MV-4-11 (cell line): ENCODE measurements at regions not wholly inside any gene's neighbourhood (a gene's known extent, or its start where the extent isn't known, plus 50 kb on each side); places are given as distances from the start of the nearest gene placed in this dataset.

ENCODE experiments used
- DNase-seq: peaks from one replicate; lab custom pipeline; 2025; lab: John Stamatoyannopoulos, UW

DNA sequence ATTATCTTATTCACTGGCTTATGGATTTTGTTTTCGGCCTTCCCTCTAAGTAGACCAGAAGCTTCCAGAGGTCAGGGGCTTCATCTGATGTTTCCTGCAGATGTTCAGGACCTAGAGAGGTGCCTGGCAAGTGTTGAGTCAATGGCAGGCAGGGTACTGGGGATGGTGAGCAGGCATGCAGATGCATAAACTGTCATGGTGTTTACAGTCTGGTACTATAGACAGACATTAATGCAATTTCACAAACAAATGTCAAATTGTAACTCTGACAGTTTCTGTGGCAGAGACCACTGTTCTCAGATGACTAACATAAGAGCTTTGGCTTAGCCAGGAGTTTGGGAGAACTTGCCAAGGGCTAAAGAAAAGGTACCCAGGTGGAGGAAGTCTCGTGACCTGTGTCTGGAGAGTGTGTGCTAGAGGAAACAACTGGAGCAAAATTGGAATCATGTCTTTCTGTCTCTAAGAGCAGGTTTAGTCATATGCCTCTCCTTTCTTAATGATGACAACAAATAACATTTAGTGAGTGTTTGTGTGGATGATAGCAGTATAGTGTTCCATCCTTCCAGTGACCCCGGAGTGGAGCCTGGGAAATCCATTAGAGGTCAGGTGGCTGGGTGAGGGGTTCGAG lies 53.7 kb upstream of the TRAK1 start:
- no peak for DNase-seq

GRCh38 chr3:42036483-42036823 lies 54.7 kb upstream of the TRAK1 start:
- no peak for DNase-seq

DNA sequence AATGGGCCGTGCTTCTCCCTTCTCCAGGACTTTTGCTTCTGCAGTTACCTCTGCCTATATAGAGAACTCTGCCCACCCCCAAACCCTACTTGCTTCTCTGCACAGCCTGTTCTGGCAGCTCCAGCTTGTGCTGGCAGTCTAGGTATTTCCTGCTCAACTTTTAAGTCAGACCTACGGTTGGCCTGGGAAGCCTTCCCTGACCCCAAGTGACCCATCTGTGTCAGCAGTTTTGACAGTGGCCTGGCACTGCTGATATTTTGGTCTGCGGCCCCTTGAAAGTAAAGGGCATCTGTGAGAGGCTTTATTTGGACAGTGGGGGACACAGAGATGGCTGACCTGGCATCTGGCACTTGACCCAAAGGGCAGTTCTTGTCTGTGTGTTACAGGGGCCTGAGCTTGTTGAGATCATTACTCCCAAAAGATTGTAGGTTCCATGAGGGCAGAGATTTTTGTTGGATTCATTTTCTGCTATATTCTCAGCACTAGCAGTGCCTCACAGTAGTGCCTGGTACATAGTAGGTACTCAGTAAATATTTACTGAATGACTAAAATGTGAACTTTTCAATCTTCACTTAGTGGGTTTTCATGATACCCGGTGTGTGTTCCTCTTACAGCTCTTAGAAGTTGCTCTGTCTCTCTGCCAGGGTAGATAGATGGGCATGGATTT lies 55.2 kb upstream of the TRAK1 start:
- no peak for DNase-seq

GRCh38 chr3:42035007-42035406 lies 56.1 kb upstream of the TRAK1 start:
- no peak for DNase-seq

DNA sequence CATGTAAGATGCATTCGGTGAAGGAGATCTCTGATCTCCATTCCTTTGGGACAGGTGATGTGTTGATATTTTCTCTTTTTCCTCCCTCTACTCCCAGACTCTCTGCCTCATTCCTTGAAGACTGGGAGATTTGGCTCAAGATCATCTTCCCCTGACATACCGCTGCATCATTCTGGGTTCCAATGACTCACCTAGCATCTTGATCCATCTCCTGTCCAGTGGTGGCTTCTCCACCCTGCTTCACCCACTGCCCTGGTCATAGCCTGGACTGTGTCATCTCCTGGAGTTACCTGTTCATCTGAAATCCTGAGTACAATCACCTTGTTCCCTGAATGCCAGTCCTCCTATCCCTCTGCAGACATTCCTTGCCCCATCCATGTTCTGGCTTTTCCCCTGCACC lies 57.4 kb upstream of the TRAK1 start:
- DNase-seq, result no peak

GRCh38 chr3:42032693-42033349 lies 58.3 kb upstream of the TRAK1 start:
- DNase-seq, result peak; percentile 77

DNA sequence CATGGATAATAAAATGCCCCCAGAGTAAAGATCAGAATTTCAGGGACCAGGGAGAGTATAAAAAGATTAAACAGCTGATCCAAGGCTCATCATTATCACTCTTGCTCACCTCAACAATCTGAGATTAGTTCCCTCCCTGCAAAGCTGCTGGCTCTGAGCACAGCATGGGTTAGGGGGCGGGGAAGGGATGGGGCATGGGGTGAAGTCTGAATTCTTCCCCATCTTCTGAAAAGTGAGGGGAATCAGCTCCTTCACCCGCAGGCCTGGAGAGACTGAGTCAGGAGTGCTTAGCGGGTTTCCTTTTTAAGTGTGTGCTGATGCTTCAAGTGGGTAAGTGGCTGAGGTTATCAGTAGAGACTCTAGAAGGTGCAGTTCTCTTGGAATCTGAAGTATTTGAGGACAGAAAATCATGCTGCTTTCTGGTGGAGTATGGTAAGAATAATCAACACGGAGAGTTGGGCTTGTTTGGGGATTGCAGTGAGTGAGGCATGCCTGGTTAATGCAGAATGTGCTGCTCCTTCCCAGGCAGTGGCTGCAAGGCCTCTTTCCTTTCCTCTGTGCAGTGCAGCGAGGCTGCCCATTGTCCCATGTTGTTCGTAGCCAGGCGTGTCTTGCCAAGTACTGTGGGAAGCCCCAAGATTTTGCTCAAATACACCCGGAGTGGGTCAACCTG lies 59.2 kb upstream of the TRAK1 start:
- DNase-seq, result no peak

GRCh38 chr3:42028474-42028873 lies 62.7 kb upstream of the TRAK1 start:
- DNase-seq, result no peak

DNA sequence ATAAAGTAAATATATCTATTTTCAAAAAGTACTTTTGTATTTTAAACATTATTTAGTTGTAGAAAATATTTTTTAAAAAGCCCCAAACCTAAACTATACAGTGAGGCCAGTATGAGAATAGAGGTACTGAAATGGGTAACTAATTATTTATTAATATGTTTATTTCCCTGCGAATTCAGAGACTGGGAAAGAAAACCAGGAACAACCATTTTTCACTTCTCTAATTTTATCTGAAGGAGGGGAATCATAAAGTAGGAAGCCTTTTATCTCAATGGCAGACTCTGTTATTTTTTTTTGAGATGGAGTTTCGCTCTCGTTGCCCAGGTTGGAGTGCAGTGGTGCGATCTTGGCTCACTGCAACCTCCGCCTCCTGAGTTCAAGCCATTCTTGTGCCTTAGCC lies 63.6 kb upstream of the TRAK1 start:
- DNase-seq, result no peak

DNA sequence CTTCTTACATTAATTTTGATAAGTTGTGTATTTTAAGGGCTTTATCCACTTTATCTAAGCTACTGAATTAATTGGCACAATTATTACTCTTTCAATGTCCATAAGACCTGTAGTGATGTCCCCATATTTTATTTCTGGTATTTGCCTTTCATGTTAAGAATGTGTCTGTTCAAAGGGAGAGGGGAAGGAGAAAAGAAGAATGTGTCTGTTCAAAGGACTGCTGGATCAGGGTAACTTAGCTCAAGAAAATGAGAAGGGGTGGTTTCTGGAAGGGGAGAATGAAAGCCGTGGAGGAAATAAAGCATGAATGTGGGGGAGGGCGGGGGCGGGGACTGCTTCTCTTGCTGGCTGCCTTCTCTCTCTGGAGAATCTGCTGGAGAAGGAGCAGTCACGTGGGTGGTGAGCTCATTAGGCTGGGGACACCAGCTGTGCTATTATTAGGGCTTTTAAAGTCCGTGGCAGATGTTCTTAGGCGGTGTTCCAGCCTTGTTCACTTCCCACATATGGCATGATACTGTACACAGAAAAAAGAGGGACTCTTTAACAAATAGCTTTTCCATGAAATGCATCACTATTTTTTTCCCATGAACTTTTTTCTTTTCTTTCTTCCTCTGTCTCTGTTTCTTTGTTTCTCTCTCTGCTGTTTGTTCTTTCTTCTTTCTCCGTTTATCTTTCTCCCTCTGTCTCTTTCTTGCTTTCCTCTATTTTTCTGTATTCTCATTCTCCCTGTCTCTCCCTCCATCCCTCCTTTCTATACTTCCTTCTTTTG lies 63.7 kb upstream of the ULK4 start:
- DNase-seq, result peak; percentile 90

DNA sequence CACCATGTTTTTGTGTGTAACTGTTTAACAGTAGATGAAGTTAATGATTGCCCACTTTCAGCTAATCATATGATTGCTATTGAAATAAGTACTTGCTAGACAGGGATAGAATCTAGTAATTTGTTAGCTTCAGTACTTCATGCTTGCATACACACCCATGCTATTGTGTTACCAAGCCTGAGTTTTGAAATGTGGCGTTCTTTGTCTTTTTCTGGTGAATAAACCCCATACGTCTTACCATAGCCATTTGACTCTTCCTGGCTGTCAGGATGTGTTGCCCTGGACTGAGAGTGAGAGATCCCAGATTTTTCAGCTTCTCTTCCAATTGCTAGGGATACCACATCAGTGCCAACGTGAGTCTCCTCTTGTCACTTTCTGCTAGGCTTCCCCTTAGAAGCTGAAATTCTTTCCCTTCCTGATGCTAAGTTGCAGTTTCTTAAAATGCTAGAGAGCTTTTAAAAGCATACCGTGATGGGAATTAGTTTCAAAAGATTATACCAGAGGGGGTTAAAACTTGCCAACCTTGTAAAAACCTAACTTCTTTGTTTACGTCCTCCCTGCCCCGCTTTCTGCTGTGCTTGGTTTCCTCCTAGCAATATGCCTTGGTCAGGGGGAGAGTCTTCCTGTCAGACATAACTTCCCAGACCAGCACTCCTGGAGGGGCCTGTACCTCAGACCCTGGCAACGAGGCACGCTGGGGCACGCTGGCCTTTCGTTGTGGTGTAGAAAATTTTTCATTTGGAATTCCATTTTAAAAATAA lies 62.9 kb upstream of the ULK4 start:
- DNase-seq, result no peak

DNA sequence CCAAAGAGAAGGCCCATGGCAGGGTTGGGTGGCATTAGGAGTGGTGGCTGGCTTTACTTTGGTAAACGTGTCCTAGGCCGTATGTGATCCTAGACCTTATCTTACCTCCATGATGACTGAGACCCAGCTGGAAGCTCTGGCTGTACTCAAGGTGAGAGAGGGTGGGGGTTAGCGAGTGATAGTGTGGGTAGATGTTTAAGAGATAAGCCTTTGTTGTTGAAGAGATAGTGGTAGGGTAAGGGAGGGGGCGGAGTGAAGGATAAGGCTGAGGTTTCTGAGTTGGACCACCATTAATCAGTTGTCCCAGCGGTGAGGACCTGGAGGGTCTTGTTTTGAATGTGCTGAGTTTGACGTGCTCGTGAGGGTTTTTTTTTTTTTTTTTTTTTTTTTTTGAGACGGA lies 61.5 kb upstream of the ULK4 start:
- DNase-seq, result no peak

GRCh38 chr3:42022355-42022754 lies 60.5 kb upstream of the ULK4 start:
- DNase-seq, result no peak

GRCh38 chr3:42020684-42021307 lies 58.9 kb upstream of the ULK4 start:
- DNase-seq, result no peak

- no peak for DNase-seq
These were observed 58.0 kb upstream of the ULK4 start for GRCh38 chr3:42019953-42020260.

GRCh38 chr3:42019144-42019952 lies 57.4 kb upstream of the ULK4 start:
- DNase-seq, result no peak

DNA sequence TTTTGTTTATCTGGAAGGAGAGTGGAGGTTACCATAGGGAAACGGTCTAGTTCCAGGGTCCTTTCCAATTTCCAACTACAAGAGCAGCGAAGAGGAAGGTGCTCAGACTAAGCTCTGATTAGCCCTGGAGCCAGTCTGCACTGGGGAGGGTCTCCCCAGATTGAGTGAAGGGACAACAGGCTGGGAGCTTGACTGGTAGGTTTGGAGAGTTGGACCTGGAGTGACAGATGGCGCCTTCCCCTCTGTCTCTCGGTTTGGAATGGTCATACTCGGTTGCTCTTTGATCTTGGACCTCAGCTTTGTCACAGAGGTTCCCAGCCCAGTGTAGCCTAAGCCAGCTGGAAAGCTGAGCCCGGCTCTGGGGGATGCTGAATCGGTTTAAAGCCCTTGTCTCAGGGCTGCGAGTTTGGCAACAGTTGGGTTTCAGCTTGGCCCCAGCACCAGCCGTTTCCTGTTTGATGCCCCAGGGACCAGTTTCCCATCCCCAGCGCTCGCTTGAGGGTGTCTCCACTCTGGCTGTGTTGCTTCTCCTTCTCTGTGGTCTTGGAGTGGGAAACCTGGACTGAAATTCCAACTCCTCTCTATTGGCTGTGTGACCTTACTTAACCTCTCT lies 53.1 kb upstream of the ULK4 start:
- peak; percentile 79 for DNase-seq

DNA sequence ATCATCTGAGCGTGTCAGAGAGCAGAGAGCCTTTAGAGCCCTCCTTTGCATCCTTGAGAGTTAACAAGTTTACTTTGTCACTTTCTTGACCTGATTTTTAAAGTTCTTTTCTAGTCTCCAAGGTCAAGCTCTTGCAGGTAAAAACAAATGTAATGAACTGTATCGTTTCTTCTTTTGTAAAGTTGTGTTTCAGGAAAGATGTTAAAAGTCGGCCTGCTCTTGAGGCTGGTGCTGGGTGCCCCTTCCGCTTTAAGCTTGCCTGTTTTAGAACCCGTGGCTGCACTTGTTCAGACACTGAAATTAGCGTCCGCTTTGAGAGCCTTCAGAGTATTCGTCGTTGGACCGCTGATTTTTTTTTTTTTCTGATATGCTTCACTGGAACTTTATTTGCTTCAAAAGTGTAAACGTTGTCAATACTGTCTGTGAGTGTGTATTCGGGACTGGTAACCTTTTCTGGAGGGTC lies 52.6 kb upstream of the ULK4 start:
- DNase-seq, result peak; percentile 49

DNA sequence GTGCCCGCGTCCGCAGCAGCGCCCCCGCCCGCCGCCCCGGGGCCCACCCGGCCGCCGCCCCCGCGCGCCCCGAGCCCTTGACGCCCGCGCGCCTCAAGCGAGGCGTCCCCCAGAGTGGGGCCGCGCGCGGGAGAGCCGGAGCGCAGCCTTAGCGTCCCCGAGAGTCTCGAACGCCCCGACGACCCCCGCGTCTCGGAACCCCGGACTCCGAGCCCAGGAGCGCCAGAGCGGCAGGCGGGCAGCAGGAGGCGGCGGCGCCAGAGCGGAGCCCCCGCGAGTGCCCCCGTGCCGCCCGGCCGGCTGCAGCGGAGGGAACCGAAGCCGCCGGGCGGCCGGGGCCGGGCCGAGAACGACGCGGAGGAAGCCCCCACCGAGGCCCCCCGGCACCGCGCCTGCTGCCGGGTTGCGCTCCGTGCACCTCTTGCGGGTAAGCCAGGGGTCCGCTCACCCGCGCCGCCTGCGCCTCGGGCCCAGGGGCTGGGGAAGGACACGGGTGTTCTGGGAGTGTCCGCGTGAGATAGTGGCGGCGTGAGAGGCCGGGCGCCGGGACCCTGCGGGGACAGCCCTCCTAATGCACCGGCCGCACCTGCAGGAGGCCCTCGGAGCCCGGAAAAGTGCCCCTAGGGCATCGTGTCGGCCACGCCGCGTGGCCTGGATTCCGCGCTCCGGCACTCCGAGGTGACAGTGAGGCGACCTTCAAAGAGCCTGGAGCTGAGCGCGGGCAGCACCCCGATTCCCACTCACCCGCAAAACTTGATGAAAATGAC lies 52.0 kb upstream of the ULK4 start:
- no peak for DNase-seq
